HG02571 (cell line): ENCODE measurements at regions not wholly inside any gene's neighbourhood (a gene's known extent, or its start where the extent isn't known, plus 50 kb on each side); places are given as distances from the start of the nearest gene placed in this dataset.
"Not testable (repeated sequence)": the region's sequence is repeated elsewhere in the genome, so short reads cannot be mapped to it uniquely, and the experiment has no call there.

Experiments used
- ATAC-seq: cut with Tn5 transposase; IDR thresholded peaks from one replicate; pipeline ENCODE4 v1.9.1; 2021; ENCODE audit warnings: mild to moderate bottlenecking, moderate library complexity; ENCODE audit not compliant: unreplicated experiment

DNA sequence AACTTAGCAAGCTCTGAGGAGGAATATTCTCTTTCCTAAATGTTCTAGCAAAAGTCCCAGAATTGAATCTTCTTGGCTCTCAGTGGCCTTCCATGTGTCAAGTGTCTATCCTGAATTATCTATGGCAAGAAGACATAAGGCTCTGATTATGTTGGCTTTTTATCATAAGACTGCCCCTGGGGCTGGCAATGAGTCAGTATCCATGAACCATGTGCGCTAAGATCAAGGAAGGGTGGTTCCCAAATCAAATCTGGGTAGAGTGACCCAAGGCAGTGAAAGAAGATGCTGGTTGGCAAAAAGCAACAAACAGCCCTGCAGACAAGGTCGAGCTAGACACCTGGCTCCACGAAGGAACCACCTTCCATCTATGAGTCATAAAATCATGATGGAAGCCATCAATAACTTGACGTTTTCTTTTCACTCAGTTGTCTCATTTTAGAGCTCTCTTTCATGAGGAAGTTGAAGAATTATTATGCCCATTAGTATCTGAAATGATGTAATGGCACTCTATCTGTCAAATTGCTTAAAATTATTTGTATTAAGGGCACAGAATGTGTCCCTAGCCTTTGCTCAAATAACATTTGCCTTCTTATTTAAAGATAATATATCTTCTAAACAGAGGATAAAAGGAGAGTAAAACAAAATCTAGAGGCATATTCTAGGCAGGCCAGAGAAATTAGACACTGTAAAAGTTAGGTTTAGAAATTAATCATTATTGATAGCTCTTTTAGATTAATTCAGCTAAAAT, 657.7 kb upstream of the GOT2 start:
- ATAC-seq = no peak

DNA sequence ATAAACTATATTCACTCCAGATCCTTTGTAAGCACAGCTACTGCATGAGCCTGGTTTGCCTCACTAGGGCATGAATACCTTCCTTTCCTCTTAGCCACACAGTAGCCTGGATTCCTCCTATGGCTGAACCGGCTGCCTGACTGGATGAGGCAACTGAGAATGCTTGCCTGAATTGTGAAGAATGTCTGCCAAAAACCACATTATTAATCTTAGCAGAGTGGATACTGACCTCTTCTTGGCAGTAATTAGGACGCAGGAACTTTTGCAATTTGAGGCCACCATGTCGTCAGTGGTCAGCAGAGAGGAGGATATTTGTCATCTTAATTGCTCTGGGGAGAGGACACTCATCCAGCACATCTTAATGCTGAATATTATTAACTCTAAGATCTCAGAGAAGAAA, 651.8 kb upstream of the GOT2 start:
- ATAC-seq = no peak

DNA sequence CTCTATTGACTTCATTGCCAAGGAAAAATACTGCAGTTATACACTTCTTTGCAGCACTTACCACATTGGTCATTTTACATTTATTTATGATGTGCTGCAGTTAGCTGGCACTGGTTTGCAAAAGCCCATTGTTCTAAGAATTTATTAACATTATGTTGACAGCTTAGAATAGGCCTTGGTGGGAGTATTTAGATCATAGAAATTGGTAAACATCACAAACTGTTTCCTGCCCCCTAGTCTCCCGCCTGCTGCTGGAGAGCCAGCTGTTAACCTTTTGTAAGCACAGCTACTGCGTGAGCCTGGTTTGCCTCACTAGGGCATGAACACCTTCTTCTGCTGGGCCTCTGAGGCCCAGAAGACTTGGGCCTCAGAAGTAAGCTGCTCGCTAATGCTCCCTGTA, 651.4 kb upstream of the GOT2 start:
- ATAC-seq = no peak

DNA sequence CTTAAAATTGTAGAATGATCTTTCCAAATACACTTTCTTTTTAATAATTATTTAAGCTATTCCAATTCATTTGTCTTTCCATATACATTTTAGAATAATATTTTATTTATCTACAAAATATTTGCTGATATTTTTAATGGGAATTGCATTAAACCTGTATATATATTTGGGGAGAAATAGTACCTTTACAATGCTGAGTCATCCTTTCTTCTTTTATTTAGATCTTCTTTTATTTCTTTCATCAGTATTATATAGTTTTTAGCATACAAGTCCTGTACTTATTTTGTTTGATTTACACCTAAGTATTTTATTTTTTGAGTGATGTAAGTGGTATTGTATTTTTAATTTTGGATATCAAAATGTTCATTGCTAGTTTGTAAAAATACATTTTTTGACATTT, 639.5 kb upstream of the GOT2 start:
- ATAC-seq = no peak

DNA sequence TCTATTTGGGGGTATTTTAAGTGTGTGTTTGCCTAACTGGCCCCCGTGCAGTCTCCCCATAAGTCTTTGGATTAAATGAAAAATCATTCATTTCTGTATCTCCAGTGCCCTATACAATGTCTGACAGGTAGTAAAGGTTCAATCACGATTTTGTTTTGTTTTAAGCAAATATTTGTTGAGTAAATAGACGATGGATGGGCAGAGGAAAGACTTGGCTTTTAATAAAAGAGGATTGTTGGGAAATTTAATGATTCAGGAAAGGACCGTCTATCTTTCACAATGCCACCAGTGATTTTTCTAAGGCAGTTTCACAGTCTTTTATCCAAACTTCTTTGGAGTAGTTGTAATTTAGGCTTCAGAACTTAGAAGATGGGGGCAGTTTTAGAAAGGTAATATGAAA, 636.6 kb upstream of the GOT2 start:
- no peak for ATAC-seq

DNA sequence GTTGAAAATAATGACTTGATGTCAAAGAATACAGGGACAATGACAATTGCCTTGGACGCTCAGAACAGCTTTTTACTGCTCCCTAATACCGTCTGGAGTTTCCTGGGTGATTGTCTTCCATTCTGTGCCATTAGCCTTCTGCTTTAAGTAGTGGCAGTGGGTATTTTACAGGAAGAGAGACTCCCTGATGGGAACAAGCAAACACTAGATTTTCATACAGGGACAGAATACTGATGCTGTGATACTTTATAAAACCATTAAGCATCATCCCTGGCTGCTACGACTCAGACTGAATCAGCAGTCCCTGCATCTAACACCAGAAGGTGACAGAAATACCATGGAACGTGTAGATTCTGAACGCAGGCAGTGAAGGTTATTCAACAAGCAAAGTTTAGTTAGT, 635.4 kb upstream of the GOT2 start:
- ATAC-seq = no peak

DNA sequence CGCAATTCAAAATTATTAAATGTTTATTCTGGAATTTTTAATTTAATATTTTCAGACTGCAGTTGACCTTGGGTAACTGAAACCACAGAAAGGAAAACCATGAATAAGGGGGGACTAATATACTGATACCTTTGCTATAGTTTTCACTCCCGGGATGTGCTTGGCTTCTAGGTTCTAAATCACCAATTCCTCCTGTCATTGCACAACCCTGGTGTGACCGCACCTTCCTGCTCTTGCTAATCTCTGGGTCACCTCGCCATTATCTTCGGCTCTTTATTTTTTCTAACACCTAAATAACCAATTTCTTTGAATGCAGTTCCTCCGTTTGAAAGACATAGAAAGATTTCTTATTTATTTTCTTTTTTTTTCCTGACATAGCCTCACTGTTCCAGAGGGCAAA, 634.5 kb upstream of the GOT2 start:
- ATAC-seq = no peak

DNA sequence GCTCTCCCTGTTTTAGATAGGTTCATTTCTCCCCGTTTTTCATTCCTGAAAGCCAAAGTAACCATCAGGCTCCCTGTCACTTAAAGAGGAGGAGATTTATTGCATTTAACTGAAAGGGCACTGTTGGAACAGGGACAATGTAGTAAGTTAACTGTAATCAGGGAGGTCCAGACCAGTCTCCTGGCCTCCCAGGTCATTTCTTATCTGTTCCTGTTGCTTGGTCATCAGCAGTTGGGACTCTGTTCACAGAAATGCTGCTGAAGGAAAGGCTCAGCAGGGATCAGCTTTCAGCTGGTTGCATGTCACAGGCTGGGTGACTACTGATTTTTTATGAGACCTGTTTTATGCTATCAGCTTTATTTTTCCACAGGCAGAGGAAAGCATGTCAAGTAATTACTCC, 622.6 kb upstream of the GOT2 start:
- ATAC-seq = no peak

DNA sequence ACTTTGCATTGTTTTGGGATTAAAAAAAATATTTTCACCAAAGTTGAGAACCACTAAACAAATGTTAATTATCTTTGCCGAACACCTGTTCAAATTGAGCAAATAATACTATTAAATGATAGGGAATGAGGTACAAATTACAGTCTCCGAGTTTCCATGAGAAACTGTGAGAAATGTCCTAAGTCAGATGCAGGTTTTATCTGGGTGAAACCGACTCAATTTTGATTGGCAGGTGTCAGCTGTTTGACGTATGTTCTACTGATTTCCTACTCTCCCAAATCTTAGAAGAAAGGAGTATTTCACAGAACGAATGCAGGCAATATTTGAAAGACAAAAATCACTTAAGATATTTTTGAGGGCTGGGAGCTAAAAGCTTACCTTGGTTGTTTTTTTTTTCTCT, 622.0 kb upstream of the GOT2 start:
- no peak for ATAC-seq

DNA sequence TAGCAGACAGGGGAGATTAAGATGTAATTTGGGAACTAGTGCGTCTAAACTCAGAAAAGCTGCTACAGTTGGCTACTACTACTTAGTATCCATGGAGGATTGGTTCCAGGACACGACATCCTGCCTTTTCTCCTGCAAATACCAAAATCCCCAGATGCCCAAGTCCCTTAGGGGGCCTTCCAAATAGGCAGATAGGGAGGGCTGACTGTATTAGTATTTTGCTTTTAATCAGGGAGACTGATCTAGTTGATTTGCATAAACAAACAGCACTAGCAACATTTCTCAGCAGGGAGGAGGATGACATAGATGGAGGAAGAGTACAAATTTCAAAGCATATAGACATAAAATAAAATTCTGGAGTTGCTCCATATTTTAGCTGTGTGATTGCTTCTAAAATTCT, 621.6 kb upstream of the GOT2 start:
- no peak for ATAC-seq

DNA sequence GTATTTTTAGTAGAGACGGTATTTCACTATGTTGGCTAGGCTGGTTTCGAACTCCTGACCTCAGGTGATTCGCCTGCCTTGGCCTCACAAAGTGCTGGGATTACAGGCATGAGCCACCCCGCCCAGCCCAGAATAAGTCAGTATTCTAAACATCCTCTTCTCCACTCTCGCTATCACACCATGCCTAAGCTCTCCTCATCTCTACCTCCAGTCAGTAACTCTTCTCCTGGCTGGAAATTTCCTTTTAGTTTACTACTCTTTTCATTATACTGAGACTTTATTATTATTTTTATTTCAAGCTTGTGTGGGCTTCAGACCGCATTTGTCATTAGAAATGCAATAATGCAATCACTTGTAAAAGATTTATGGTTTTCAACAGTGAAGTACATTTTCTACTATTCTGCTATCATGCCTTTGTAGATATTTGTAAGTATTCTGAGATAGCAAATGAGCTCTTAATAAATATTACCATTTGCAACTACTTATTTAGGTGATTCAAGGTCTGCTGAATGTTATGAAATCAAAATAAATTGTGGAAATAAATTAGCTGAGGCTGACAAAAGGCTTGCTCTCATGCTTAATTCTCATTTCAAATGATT, 617.3 kb upstream of the GOT2 start:
- no peak for ATAC-seq

DNA sequence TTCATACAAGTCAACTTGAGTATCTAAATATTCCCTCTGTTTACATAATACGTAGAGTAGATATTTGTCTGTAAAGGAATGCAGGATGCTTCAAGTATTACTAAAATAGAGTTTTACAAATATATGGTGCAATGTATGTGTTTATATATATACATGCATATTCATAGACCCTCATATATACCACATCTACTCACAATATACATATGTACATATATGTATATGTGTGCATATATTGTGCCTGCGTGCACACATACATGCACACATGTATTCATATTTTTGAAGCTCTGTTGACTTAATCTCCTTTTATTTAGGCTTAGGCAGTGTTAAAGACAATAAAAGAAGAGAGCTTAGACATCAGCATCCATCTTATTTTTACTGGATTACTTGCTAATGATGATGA, 616.6 kb upstream of the GOT2 start:
- no peak for ATAC-seq

DNA sequence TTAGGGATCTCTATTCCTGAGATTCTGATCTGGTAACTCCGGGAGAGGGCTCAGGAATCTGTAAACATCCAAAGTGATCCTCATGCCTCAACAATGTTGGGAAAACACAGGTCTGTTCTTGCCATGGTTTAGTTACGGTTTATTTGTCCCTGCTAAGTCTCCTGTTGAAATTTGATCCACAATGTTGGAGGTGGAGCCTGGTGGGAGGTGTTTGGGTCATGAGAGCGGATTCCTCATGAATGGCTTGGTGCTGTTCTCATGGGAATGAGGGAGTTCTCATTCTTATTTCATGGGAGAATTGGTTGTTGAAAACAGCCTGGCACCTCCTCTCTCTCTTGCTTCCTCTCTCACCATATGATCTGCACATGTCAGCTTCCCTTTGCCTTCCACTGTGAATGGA, 608.6 kb upstream of the GOT2 start:
- no peak for ATAC-seq

DNA sequence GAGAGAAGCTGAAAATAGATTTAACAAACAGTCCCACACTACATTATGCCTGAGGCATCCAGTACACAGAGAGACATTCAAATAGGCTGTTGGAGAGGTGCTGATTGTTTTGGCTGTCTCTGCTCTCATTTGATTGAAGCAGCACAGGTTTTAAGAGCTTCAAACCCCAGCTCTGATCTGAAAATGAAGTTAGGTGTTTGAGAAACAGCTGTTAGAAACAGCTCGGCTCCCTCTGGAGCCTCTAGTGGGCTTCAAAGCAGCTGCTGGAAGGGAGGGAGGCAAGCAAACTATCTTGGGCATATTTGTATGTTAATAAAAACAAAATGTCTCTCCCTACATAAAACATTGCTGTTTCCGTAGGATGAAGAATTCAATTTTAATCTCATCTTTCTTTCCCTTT, 607.3 kb upstream of the GOT2 start:
- ATAC-seq = no peak

DNA sequence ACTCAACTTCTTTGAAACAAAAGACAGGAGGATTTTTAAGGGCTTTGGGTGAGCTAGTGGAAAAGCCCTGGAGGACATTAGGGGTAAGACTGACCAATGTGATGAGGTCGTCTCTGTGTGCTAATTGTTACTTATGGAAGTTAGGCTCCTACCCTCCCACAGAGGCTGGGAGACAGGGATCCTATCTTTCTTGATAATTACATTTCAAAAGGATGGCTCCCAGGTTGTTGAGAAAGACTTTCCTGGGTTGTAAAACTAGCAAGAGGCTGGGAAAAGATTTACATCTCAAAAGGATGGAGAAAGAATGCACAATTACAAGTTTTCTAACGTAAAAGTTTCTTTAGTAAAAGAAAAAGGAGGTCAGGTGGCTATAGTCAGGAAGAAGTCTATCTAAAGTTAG, 605.8 kb upstream of the GOT2 start:
- no peak for ATAC-seq

DNA sequence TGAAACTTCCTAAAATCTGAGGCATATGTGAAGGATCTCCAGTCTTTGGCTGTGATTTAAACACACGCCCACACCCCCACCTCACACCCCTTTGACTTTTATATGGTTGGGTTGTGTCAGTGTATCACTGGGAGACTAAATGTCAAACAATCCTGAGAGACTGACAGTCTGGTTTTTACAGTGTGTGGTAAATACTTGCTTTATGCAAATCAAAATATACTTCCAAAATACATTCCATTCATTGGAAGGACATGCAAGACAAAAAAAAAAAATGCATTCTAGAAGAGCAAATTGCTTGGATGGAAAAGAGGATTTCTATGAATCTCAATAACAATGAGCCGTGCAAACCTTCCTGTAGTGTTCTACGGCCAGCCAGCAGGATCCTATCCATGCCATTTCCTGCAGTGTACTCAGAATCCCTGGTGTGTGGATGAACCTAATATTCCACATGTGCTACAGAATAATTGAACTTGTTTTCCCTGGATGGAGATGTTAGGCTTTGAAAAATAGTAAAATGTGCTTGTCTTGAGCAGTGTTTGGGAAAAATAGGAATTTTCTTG, 602.1 kb upstream of the GOT2 start:
- ATAC-seq = no peak

DNA sequence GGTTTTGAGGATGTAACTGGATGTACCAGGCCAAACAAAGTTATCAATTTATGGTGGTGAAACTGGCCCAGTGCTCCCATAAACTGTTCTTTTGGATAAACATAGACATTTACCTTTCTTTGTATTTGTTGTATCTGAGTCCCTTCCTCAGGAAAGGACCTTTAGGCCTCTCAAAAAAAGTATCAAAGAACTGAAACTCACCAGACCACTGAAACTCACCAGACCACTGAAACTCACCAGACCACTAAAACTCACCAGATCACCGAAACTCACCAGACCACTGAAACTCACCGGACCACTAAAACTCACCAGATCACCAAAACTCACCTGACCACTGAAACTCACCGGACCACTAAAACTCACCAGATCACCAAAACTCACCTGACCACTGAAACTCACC, 597.6 kb upstream of the GOT2 start:
- not testable (repeated sequence) for ATAC-seq

DNA sequence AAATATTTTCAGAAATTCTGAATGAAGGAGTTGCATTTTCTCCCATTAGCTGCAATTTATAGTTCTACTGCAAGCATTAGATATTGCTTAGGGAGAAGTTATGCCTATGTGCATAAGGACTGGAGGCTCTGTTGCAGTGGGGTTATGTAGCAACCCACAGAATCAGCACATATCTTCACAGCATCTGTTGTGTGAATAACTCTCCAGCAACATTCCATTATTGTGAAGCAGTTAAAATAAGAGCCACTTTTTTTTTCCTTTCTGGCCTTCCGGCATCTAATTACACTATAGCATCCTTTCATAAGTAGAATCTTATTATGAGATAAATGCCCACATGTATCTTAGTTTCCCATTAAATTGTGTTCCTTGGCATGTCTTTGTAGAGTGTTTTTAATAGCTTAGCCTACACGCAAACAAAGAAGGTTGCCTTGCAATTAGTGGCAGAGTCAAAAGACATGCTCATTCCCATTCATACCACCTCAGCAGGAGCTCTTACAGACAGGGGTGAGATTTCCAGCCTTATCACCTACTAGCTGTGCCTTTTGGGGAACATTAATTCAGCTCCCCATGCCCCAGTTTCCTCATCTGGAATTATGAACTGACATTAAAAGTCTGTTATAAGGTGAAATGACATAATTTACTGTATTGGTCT, 596.0 kb upstream of the GOT2 start:
- no peak for ATAC-seq

DNA sequence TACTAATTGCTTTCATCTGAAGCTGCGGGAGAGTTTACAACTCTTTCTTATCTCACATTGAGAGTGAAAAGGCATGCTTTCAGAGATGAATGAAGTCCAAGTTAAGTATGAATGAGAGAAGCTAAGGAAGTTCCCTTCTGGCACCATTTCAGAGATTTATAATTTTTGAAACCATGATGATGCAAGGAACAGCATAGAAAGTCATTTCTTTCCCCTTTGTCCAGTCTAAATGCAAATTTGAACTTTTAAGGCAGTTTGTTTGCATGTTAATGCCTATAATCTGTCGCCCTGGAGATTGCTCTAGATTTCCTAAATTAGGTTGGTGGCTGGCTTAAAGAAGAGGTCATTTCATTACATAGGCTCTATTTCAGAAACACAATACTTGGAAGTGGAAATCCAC, 594.8 kb upstream of the GOT2 start:
- no peak for ATAC-seq

DNA sequence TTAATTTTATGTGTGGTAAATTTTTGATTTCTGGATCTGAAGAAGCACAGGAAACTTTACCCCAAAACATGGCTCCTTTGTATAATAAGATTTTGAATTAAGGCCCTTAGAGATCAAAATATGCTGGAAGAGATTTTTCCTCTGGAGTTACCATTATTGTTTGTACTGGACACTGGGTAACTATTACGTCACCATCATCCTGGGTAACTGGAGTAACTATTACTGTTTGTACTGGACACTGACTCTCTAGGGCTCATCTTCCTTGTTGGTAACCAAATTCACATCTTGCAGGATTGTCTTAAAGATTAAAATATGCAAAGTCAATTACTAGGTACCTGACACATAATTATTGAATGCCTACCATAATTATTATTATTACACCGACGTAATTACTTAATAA, 593.8 kb upstream of the GOT2 start:
- ATAC-seq = no peak

DNA sequence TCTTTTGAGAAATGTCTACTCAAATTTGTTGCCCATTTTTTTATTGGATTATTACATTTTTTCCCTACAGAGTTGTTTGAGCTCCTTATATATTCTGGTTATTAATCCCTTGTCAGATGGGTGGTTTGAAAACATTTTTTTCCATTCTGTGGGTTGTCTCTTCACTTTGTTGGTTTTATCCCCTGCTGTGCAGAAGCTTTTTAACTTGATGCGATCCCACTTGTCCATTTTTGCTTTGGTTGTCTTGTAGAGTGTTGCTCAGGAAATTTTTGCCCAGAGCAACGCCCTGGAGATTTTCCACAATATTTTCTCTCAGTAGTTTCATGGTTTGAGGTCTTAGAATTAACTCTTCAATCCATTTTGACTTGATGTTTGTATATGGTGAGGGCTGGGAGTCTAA, 592.8 kb upstream of the GOT2 start:
- no peak for ATAC-seq

DNA sequence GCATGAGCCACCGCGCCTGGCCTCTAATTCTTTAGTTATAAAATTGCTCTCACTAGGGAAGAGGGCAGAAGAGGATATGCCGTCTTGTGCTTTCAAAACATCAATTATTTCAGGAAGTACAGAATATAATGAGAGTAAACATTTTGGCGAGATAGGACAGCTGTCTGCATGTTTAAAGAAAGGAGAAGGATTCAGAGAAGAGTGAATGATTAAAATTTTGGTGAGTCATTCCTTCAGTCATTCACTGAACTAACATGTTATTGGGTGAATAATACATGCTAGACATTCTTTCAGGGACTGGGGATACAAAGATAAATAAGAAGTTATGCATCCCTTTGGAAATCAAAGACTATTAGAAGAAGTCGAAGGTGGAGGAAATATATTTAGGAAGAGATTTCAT, 590.3 kb upstream of the GOT2 start:
- ATAC-seq = no peak
